ES-I3 (cell line): ENCODE measurements at regions not wholly inside any gene's neighbourhood (a gene's known extent, or its start where the extent isn't known, plus 50 kb on each side); places are given as distances from the start of the nearest gene placed in this dataset.

Source experiments
- H3K36me3 ChIP-seq: 2 replicates; pipeline ENCODE4 v1.6.1; 2013; ENCODE audit warnings: mild to moderate bottlenecking, low read length, control low read depth, moderate library complexity; ENCODE audit not compliant: insufficient read depth
- H3K4me1 ChIP-seq: 2 replicates; pipeline ENCODE4 v1.6.1; 2013; ENCODE audit warnings: mild to moderate bottlenecking, control low read depth, low read length; ENCODE audit not compliant: insufficient read depth
- H3K9ac ChIP-seq: 2 replicates; pipeline ENCODE4 v1.6.1; 2013; ENCODE audit warnings: low read depth, mild to moderate bottlenecking, low read length, moderate library complexity
- H3K9me3 ChIP-seq: 2 replicates; pipeline ENCODE4 v1.6.1; 2013; ENCODE audit warnings: mild to moderate bottlenecking, low read length, moderate library complexity; ENCODE audit not compliant: control insufficient read depth, insufficient read depth

DNA sequence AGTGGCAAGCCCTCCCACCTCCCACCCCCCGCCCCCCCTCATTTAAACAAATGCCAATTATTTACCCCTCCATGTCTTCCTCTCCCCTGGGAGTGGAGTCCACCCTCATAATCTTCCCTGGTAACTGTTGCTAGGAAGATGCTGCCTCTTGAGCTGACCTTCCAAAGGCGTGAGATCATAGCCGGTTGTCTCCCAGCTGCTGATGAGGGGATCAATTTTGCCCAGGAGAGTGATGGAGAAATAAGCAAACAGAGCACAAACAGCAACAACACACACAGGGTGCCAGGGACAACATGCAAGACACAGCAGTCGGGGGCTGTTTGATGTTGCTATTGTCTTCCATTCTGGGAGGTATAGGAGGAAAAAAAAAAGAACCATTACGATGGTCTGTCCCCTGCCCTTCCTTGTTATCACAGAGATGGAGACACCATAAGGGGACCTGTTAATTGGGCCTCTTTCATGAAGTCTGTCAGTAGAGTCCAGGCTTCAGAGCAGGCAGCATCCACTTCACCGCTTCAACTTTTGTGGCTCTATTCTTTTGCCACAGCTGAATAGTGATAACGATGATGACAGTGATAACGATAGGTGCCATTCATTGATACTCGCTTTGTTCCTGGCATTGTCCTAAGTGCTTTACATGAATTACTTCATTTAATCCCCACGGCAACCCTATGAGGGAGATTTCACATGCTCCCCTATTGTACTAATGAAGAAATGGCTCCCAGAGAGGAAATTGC, 76.9 kb upstream of the RGMA start:
- Histone ChIP-seq H3K9ac (no peak overlapping the region), H3K36me3 (no peaks in the 10 kb centered on the region), H3K4me1 (no peaks in the 10 kb centered on the region), H3K9me3 (no peaks in the 10 kb centered on the region; the same call in 1 of the 2 replicates)

GRCh38 chr15:93164409-93164808, 75.4 kb upstream of the RGMA start:
- H3K9ac ChIP-seq, result no peak overlapping the region
- no peaks in the 10 kb centered on the region for H3K4me1 ChIP-seq
- H3K36me3 ChIP-seq, result no peaks in the 10 kb centered on the region
- no peaks in the 10 kb centered on the region; the same call in 1 of the 2 replicates for H3K9me3 ChIP-seq

DNA sequence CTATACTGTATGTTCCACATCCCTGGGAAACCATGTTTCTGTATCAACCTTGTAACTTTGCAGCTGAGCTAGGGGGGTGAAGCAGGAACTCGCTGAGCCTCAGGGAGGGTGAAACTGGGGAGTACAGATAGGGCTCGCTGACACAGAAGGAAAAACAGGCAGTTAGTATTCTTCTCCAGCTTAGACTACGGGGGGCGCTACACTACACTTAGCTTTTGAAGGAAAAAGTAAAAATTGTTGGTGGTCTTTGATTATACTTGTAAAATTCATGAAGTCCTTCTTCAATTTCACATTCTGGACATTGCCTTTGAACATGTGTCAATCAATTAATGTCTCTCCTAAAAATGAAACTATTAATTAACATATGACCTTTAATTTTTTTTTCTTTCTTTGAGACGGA, 73.5 kb upstream of the RGMA start:
- H3K9me3 ChIP-seq, result no peaks in the 10 kb centered on the region
- no peaks in the 10 kb centered on the region for H3K36me3 ChIP-seq
- H3K4me1 ChIP-seq, result no peaks in the 10 kb centered on the region
- H3K9ac ChIP-seq, result no peak overlapping the region

DNA sequence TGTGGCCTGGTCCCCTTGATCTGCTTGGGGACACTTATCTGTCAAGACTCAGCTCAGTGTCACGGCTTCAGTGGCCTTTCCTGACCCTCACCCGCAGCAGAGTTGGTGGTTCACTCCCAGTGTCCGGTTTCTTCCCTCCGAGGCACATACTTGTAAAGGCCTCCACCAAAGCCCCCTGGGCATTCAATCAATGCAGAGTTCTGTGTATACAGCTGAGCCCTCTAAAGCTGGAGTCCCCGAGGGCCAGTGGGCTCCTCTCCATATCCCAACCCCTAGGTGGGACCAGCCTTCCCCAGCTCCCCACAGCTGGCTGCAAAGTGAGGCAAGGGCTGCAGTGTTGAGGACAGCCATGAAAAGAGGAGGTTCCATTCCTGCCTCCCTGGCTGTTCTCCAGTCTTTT, 70.9 kb upstream of the RGMA start:
- Histone ChIP-seq H3K4me1 (no peaks in the 10 kb centered on the region), H3K9ac (no peak overlapping the region), H3K36me3 (no peaks in the 10 kb centered on the region), H3K9me3 (no peaks in the 10 kb centered on the region)

DNA sequence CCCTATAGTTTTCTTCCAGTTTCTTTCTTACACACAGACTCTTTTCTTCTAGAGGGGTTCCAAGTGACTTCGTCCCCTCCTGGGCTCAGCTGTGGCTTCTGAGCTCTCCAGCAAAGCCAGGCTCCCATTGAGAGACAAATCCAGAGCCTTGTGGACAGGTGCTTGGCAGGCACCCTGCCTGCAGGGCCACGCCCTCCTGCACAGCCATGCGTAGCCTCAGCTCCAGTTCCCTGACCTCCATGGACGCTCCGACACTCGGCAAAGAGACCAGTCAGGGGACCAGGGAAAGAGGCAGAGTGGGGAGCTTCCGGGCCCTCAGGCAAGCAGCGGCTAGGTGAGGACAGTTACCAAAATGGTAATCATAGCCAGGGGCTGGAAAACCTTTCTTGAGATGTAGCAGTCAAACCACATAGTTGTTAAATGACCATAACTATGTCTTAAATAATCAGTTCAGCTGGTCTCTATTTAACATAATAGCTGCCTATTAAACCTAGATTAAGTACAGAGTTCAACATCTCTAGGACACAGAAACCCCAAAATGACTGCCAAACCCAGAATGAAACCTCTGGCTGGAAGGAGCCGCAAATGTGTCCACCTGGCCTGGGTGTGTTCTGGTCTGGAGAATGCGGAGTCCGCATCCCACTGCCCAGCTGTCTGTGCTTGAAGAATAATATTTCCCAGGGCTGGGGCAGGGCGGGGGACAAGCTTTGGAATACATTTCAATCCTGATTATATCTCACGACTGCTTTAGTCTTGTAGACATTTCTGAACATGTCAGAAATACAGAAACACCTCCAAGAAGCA, 69.3 kb upstream of the RGMA start:
- Histone ChIP-seq H3K36me3 (no peaks in the 10 kb centered on the region), H3K9ac (no peak overlapping the region), H3K4me1 (no peaks in the 10 kb centered on the region), H3K9me3 (no peaks in the 10 kb centered on the region)

DNA sequence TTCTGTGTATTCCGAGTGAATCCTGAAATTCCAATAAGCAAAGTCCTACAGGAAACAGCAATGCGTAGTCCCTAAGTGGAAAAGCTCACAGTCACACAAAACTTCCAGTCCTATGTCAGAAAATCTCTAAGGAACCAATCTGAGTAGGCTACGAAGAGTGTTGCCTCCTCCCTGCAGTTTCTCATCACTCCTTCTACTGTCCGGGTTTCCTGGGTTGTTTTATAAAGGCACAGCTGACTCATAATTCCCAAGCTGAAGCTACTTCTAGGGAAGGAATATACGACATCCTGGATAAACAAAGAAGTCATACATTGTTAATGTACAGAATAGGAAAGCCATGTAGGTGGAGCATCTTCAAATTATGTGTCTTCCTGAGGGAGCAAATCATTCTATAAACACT, 65.7 kb upstream of the RGMA start:
- no peaks in the 10 kb centered on the region for H3K9me3 ChIP-seq
- peaks cover 19% of the 10 kb centered on the region; the same call in 1 of the 2 replicates for H3K4me1 ChIP-seq
- H3K9ac ChIP-seq, result no peak overlapping the region
- no peaks in the 10 kb centered on the region for H3K36me3 ChIP-seq

DNA sequence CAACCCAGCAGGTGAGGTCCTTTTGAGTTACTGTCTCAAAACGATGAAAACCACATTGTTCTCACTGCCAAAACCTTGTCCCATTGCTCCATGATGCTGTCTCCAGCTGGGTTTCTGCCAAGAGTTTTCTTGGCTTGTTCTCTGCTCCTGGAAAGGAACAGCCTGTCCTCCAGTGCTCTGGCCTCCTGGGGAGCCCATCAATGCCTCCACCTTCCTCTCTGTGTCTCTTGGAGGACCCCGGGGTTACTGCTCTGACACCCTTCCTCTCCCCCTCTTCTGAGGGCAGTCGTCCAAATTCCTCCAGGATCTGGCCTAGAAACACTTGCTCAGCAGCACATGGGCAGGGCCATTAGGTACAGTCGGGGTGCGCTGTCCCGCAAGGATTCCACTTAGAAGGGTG, 63.9 kb upstream of the RGMA start:
- Histone ChIP-seq H3K36me3 (no peaks in the 10 kb centered on the region), H3K4me1 (peaks cover 19% of the 10 kb centered on the region; the same call in 1 of the 2 replicates), H3K9ac (no peak overlapping the region), H3K9me3 (no peaks in the 10 kb centered on the region)

DNA sequence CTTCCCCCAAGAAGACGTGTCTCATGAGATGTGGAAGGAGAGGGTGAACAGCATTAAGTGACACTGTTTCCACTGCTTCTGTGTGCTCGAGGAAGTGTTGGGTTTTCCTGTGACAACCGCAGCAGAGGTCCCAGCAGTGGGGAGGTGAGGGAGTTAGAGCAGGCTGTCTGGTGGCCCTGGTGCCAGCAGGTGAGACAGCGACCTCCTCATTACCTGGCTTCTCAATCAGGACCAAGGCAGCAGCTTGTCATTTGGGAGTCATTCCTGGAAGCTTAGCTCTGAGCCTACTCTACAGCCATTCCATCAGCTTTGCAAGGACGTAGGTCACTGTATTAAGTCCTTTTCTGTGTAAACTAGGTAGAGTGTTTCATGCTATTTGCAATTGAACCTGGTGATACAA, 63.3 kb upstream of the RGMA start:
- no peaks in the 10 kb centered on the region for H3K9me3 ChIP-seq
- H3K36me3 ChIP-seq, result no peaks in the 10 kb centered on the region
- H3K4me1 ChIP-seq, result peaks cover 19% of the 10 kb centered on the region; the same call in 1 of the 2 replicates
- no peak overlapping the region for H3K9ac ChIP-seq

DNA sequence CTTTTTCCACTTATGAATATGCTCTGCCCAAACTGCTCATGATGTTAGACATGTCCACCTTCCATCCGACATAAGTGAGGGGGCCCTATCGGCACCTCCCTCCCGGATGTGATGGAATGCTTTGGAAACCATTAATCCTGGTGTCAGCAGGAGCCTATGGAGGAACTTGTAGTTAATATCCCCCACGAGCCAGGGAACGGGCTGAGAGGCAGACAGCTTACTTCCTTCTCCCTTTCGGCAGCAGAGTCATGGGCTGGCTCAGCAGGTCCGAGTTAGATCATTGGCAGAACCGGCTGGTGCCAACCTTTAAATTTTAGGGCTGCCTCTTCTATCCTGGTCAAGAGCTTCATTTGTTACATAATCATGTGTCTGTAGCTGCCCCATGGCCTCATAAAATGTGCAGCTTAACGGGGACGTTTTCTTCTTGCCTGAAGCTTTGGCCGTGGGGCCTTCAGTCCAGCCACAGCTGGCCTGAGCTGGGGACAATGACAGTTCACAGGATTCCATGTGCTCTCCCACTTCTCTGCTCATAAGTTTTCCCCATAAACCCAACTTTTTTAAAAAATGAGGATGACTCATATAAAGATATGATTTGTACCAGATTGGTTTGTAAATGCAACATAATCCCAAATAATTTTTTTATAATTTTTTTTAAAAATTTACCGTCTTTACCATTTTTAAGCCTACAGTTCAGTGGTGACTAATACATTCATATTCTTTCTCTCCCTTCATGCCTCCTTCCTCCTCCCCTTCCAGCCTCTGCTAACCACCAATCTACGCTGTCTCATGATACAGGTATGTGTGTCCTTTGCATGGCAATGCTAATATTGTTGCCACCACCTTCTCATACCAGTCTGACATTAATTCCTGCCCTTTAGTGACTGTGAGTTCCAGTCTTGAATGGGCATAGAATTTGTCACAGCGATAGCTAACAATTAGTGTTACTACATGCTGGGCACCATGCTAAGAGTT, 62.2 kb upstream of the RGMA start:
- H3K4me1 ChIP-seq, result peaks cover 19% of the 10 kb centered on the region; the same call in 1 of the 2 replicates
- no peak overlapping the region for H3K9ac ChIP-seq
- H3K36me3 ChIP-seq, result no peaks in the 10 kb centered on the region
- H3K9me3 ChIP-seq, result no peaks in the 10 kb centered on the region

DNA sequence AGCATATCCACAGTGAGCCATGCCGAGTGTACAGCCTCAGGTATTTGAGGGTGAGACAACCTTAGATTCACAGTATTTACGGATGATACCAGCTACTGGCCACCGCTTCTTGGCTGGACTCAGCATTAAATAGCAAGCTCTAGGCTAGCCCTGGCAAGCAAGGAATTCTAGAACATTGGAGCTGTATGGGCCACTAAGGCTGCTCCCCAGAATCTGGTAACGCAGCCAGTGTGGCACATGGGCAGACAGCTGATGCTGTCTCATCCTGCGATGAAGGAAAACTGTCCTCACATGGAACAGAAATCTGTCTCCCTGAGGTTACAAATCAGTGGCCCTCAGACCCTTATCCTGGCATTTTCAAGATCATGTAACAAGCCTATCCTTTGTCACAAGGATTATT, 57.6 kb upstream of the RGMA start:
- Histone ChIP-seq H3K9me3 (no peaks in the 10 kb centered on the region), H3K4me1 (peaks cover 8% of the 10 kb centered on the region; the same call in 1 of the 2 replicates), H3K36me3 (no peaks in the 10 kb centered on the region)

DNA sequence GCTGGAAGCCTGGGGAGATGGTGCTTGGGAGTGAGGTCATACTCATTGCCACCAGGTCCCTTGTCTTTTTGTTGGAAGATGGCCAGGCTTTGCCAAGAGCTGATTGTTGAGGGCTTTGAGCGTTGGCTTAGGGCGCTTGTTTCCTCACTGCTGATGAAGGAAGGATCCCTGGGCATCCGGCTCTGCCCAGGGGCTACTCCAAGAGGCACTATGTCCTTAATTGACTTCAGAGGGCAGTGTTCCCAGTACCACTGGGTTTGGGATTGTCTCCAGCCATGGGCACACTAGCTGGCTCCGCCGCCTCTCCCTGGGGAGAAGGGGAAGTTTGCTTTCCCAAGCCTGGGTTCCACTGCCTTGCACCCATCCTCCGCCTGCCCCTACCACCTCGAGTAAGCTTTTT, 57.2 kb upstream of the RGMA start:
- H3K9ac ChIP-seq, result no peak overlapping the region

More for the DNA sequence above, 57.6 kb upstream of the RGMA start:
- H3K9ac ChIP-seq, result no peak overlapping the region

DNA sequence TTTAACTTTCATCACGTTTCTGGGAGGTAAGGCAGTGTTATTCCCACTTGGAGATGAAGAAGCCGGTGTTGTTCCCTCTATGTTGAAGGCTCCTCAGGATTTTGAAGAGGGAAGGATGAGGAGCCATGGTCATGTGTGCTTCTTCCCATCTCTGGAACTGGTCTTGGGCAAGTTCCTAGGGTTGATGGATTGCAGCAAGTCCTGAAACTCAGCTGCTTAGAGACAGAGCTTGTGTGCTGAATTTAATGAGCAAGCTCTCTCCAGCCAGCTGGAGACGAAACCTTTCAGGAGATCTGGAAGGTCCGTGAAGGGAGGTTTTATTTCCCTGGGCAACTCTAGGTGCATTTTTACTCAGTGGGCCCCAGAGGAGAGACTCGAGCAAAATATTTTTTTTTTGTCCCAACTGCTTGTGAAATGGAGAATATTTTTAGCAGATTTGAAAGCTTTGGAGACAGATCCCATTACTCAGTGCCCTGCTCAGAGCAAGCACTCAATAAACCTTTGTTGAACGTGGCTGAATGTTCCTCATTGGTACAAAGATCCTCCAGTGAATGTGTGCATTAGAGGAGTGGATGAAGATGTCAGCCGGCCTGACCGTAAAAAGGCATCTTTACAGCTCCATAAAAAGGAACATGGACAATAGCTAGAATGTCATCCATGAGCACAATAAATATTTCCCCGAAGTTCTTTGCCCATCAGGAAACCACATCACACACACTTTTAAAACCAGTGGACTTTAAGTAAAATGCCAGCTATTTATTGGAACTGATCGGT, 55.6 kb upstream of the RGMA start:
- Histone ChIP-seq H3K9ac (no peak overlapping the region), H3K9me3 (no peaks in the 10 kb centered on the region), H3K36me3 (no peaks in the 10 kb centered on the region), H3K4me1 (no peaks in the 10 kb centered on the region)

More for the DNA sequence above, 57.2 kb upstream of the RGMA start:
- Histone ChIP-seq H3K36me3 (no peaks in the 10 kb centered on the region), H3K4me1 (peaks cover 7% of the 10 kb centered on the region; the same call in 1 of the 2 replicates), H3K9me3 (no peaks in the 10 kb centered on the region)

- no peaks in the 10 kb centered on the region for H3K4me1 ChIP-seq
- no peaks in the 10 kb centered on the region for H3K36me3 ChIP-seq
- H3K9ac ChIP-seq, result no peak overlapping the region
- H3K9me3 ChIP-seq, result no peaks in the 10 kb centered on the region
These were observed 54.2 kb upstream of the RGMA start for GRCh38 chr15:93143186-93143585.
